GM21390 (cell line): ENCODE measurements at regions not wholly inside any gene's neighbourhood (a gene's known extent, or its start where the extent isn't known, plus 50 kb on each side); places are given as distances from the start of the nearest gene placed in this dataset.
"Not testable (repeated sequence)": the region's sequence is repeated elsewhere in the genome, so short reads cannot be mapped to it uniquely, and the experiment has no call there.

ENCODE experiments used
- ATAC-seq: cut with Tn5 transposase; IDR thresholded peaks from one replicate; pipeline ENCODE4 v1.9.1; 2021; ENCODE audit not compliant: unreplicated experiment

- no peak for ATAC-seq
These were observed 253.1 kb upstream of the NEBL start for GRCh38 chr10:21150166-21150565.

- ATAC-seq = no peak
These were observed 249.3 kb upstream of the NEBL start for GRCh38 chr10:21146436-21146789.

GRCh38 chr10:21145751-21146435 lies 248.8 kb upstream of the NEBL start:
- ATAC-seq = no peak

GRCh38 chr10:21144047-21144446 lies 246.9 kb upstream of the NEBL start:
- ATAC-seq = no peak

GRCh38 chr10:21141946-21142492 lies 244.9 kb upstream of the NEBL start:
- no peak for ATAC-seq

- no peak for ATAC-seq
These were observed 241.7 kb upstream of the NEBL start for GRCh38 chr10:21138769-21139340.

GRCh38 chr10:21135023-21135931 lies 238.2 kb upstream of the NEBL start:
- ATAC-seq = no peak

DNA sequence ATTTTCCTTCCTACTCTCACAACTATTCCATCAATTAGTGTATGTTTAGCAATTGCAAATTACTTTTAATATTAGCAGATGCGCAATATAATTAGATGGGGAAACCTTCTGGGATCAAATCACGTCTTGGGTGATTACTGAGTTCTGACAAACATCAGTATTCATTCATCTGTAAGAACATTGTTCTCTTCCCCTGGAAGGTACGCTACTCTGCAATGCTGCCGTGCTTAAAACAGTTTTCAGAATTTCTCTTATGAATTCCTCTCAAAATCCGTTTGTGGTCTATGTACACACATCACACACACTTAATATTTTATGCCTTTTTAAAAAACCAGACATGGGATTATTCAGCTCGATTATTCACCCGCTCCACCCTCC lies 237.5 kb upstream of the NEBL start:
- ATAC-seq = no peak

GRCh38 chr10:21130683-21131442 lies 233.8 kb upstream of the NEBL start:
- ATAC-seq = no peak

DNA sequence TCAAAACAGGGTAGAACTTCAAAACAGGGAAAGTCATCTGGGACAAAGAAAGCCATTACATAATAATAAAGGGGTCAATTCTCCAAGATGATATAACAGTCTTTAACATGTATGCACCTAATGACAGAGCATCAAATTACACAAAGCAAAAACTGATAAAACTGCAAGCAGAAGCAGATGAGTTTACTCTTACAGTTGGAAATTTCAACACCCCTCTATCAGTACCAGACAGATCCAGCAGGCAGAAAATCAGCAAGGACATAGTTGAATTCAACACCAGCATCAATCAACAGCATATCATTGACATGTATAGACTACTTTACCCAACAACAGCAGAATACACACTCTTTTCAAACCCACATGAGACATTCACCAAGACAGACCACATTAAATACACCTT lies 233.0 kb upstream of the NEBL start:
- ATAC-seq = no peak

DNA sequence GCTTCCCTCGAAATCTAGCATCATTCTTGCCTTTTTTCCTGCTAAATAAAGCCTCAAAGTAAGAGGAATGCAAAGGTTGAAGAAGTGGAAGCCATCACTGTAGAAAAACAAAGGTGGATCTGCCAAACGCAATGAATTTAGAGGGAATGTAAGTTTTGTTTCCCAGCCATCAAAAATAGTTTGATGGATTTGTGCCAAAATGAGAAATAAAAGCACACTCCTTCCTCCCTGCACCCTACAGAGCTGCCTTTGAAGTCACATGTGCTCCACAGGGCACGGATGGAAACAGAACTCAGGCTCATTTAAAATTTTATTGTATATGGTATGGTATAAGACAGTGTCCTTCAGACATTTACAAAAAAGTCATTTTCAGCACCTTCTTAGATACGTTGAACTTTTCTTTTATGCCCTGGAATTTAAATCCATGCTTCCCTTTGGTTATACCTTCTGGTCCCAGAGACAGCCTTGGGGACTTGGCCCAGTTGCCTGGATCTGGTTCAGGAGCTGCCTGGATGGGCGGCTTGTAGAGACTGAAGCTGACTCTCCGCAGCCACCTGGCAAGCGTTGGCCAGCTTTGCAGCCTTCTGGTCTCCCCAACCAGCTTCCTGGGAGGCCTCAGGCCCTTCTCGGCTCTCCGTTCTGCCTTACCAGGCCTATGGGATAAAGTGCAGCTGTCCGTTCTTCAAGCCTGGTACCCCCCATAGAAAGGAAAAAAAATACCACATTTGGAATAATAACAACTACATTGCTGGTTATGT lies 228.5 kb upstream of the NEBL start:
- no peak for ATAC-seq

GRCh38 chr10:21122907-21123306 lies 225.8 kb upstream of the NEBL start:
- no peak for ATAC-seq

- ATAC-seq = not testable (repeated sequence)
These were observed 224.7 kb upstream of the NEBL start for GRCh38 chr10:21121822-21122221.

- ATAC-seq = no peak
These were observed 217.6 kb upstream of the NEBL start for GRCh38 chr10:21114683-21115082.

- no peak for ATAC-seq
These were observed 213.2 kb upstream of the NEBL start for GRCh38 chr10:21110358-21110757.

DNA sequence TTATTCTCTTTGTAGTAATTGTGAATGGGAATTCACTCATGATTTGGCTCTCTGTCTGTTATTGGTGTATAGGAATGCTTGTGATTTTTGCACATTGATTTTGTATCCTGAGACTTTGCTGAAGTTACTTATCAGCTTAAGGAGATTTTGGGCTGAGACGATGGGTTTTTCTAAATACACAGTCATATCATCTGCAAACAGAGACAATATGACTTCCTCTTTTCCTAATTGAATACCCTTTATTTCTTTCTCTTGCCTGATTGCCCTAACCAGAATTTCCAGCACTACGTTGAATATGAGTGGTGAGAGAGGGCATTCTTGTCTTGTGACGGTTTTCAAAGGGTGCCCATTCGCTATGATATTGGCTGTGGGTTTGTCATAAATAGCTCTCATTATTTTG lies 209.8 kb upstream of the NEBL start:
- ATAC-seq = not testable (repeated sequence)

GRCh38 chr10:21105331-21105730 lies 208.2 kb upstream of the NEBL start:
- not testable (repeated sequence) for ATAC-seq

GRCh38 chr10:21100871-21101514 lies 203.9 kb upstream of the NEBL start:
- no peak for ATAC-seq

DNA sequence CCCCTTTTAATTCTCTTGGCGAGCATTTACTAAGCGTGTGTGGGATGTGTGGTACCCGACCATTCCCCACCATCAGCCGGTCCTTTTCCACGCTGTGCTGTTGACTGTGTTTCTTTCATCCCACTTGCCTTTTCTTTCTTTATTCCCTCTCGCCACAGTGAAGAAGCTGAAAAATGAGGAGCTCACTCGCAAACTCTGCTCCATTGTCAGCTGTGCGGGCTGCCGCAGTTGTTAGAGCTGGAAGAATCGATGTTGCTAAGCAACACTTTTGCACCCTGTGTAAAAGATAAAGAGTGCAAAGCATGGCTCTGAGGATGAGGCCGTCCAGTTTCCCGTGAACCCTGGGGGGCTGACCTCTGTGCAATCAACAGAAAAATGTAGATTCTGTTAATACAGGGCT lies 203.1 kb upstream of the NEBL start:
- no peak for ATAC-seq
